SH-SY5Y (cell line): ENCODE measurements at regions not wholly inside any gene's neighbourhood (a gene's known extent, or its start where the extent isn't known, plus 50 kb on each side); places are given as distances from the start of the nearest gene placed in this dataset.

Experiments used
- GATA2 ChIP-seq: IDR thresholded peaks from 2 replicates; pipeline ENCODE4 v1.6.1; 2011; ENCODE audit warnings: mild to moderate bottlenecking, low read depth, low read length
- GATA3 ChIP-seq: IDR thresholded peaks from 2 replicates; pipeline ENCODE4 v1.6.1; 2011; ENCODE audit warnings: low read depth, mild to moderate bottlenecking, low read length, moderate library complexity

- TF ChIP-seq GATA2, result no peak
- TF ChIP-seq GATA3, result no peak
Measured at GRCh38 chr17:70523426-70523825, 354.1 kb downstream of the KCNJ2 start.

DNA sequence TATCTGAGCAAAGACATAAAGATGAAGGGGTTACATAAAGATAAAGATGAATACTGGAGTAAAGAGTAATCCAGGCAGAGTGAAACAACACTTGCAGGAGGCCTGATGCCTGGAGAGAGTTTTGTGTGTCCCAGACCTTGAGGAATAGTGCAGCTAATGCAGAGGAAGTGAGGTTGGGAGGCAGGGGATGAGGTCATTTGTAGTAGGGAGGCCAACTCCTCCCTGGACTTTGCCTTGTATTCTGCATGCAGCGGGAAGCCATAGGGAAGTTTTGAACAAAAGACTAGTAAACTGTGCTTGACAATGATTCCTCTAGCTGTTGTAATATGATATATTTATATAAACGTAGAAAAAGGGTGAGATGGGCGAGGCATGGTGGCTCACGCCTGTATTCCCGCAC is 356.6 kb downstream of the KCNJ2 start:
- TF ChIP-seq GATA3, result no peak
- no peak for TF ChIP-seq GATA2

- TF ChIP-seq GATA2 (no peak), GATA3 (no peak)
Measured at GRCh38 chr17:70527364-70527888, 358.1 kb downstream of the KCNJ2 start.

DNA sequence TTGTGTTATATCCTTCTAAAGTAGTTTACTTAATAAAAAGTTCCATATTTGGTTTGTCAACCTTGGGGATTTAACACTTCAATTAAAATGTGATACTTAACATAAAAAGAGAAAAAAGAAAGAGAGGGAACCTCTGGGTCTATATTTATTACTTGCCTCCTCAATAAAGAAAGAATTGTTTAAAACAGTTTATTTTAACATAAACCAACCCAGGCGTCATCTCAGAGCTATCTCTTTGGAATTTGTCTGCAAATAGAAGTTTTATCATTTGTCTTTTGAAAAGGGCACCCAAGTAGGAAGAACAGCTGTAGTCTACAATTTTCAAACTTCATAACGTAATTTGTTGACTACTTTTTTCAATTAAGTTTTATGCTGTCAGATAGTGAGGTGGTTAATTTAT is 364.1 kb downstream of the KCNJ2 start:
- TF ChIP-seq GATA3, result no peak
- TF ChIP-seq GATA2, result no peak

DNA sequence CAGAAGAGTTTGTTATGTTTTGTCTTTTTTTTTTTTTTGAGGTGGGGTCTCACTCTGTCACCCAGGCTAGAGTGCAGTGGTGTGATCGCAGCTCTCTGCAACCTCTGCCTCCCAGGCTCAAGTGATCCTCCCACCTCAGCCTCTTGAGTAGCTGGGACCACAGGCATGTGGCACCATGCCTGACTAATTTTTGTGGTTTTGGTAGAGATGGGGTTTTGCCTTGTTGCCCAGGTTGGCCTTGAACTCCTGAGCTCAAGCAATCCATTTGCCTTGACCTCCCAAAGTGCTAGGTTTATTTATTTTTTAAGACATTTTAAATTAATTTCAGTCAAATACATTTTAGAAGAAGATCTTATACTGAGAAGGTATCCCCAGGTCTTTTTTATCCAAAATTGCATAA is 366.7 kb downstream of the KCNJ2 start:
- TF ChIP-seq GATA2 (no peak), GATA3 (no peak)

- TF ChIP-seq GATA3 (no peak), GATA2 (no peak)
Measured at GRCh38 chr17:70539132-70539924, 370.0 kb downstream of the KCNJ2 start.

DNA sequence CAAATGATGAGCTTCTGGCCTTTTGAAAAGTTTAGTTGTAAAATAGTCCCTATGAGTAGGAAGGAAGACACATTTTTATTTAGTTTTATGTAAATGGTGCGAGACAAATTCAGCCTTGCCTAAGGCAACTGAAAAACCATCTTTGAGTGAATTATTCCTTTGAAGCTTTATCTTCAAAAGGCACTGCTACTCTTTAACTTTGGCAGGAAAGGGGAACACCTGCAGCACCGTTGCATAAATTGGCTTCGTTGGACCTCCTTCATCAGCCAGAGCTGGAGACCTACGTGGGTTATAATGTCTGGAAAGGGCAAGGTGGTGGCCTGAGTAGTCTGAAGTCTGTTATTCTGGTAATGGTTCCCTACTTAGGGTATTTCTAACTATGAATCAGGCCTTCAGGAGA is 373.5 kb downstream of the KCNJ2 start:
- no peak for TF ChIP-seq GATA2
- TF ChIP-seq GATA3, result no peak

GRCh38 chr17:70544317-70544716 is 375.0 kb downstream of the KCNJ2 start:
- no peak for TF ChIP-seq GATA3
- no peak for TF ChIP-seq GATA2

DNA sequence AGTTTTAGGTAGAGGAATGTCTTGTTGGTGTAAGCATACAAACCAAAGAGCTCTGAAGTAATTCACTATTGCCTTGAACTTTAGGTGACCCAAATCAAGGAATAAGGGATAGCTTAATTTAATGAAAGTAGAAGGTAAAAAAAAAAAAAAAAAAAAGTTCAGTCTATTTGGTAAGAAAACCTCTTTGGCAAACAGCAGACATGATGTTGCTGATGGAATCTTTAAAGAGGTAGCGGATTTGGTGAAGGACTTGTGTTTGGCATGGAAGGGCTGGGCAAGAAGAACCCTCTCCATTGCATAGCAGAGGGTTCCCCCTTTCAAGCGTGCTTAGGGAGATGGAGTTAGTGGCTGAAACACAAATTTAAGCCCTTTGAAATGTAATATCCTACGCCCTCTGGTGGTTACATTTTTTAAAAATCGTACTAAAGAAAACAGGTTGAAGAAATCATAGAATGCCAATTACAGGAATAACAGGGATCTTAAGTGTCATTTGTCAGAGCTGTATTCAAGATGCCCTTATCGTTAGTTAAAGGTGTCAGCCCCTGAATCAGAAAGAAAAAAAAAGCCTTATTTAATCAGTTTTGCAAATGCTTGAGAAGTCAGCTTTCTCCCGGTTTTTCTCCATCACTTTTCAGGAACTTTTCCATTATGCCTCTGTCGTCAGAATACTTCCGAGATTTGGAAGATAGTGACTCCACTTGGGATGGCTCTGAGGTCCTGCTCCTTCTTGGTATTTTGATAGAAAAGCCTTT is 383.1 kb downstream of the KCNJ2 start:
- no peak for TF ChIP-seq GATA3
- no peak for TF ChIP-seq GATA2

GRCh38 chr17:70552982-70553334 is 383.6 kb downstream of the KCNJ2 start:
- TF ChIP-seq GATA3 (no peak), GATA2 (no peak)

- no peak for TF ChIP-seq GATA2
Measured at GRCh38 chr17:70555723-70556122, 386.4 kb downstream of the KCNJ2 start.

DNA sequence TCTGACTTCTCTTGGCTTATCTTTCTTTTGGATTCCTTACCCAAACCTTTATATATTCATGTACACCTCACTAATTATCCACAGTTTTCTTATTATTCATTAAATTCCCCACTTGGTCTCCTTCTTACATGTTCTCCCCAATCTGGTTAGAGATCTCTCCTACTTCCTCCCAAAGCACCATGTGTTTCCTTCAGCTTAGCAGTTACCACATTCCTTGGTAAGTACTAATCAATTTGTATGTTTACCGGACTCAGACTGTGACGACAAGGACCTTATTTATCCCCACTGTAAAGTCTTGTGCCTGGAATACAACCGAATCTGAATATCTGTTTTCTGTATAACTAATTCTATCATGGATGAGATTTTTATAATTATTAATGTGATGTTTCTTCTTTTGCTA is 389.5 kb downstream of the KCNJ2 start:
- TF ChIP-seq GATA3 (no peak), GATA2 (no peak)

- TF ChIP-seq GATA3 (no peak), GATA2 (no peak)
Measured at GRCh38 chr17:70560471-70560870, 391.1 kb downstream of the KCNJ2 start.

DNA sequence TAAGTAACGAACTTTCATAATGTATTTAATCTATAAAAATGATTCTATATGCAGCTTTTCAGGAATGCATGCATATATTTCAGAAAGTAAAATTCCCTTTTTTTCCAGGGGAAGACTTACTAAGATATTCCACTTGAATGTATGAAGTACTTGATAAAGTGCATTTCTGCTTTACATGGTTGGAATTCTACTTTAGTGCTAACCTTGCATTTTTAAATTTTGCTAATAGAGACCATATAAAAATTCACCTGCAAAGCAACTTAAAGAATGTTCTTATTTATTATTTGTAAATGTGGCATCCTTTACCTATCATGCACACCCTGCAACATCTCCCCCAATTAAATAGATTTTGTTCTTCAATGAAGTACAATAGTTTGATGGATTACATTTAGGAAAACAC is 392.8 kb downstream of the KCNJ2 start:
- TF ChIP-seq GATA3 (no peak), GATA2 (no peak)

DNA sequence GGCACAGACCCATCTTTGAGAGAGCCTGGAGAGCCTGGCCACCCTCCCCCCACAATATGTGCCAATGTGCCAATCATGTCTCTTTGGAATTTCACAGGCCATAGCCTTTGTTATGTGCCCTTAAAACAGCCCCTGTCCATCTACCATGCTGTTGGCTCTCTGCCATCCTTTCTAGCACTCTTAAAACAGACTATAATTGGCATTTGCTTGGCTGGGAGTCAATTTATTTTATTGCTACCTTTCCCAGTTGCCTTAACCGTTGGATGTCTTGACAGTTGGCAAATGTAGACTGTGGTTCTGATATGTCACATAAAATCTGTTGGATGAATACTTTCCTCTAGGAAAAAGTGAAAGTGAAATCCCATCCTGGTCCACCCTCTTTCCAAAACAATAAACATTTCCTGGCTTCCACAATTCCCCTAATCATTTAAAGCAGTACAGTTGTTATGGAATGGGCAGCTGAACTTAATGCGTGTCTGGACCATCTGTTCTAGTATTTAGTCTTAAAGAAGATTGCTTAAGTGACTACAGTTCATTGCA is 394.0 kb downstream of the KCNJ2 start:
- TF ChIP-seq GATA3 (no peak), GATA2 (no peak)
